Liver (tissue), 8 donors: ENCODE measurements at regions not wholly inside any gene's neighbourhood (a gene's known extent, or its start where the extent isn't known, plus 50 kb on each side); places are given as distances from the start of the nearest gene placed in this dataset.

Source experiments
- DNase-seq: peaks from one replicate; pipeline ENCODE4 v3.0.0-alpha.2; 2017; ENCODE audit warnings: low spot score
- H3K27ac ChIP-seq, 2 donors: one replicate each; pipeline ENCODE4 v1.7.0; 2013; ENCODE audit warnings: inconsistent platforms in 2 of 2, low read length in 2 of 2, control low read depth in 1 of 2, low read depth in 1 of 2, mild to moderate bottlenecking in 1 of 2
- H3K27me3 ChIP-seq, 4 donors: one replicate each; pipeline versions ENCODE4 v1.6.1 to v1.7.0; 2013; ENCODE audit warnings: low read length in 3 of 4, inconsistent platforms in 1 of 4, mild to moderate bottlenecking in 1 of 4, moderate library complexity in 1 of 4; ENCODE audit not compliant: control insufficient read depth in 4 of 4, insufficient read depth in 4 of 4
- H3K36me3 ChIP-seq, 4 donors: one replicate each; pipeline versions ENCODE4 v1.6.1 to v1.7.0; 2013; ENCODE audit warnings: low read length in 3 of 4, mild to moderate bottlenecking in 3 of 4, low read depth in 1 of 4, moderate library complexity in 1 of 4; ENCODE audit not compliant: control insufficient read depth in 4 of 4, insufficient read depth in 3 of 4
- H3K4me1 ChIP-seq, 4 donors: one replicate each; pipeline versions ENCODE4 v1.6.1 to v1.7.0; 2013; ENCODE audit warnings: low read length in 3 of 4, mild to moderate bottlenecking in 3 of 4, moderate library complexity in 1 of 4; ENCODE audit not compliant: control insufficient read depth in 4 of 4, insufficient read depth in 4 of 4
- H3K4me3 ChIP-seq, 3 donors: one replicate each; pipeline versions ENCODE4 v1.6.1 to v1.7.0; 2013; ENCODE audit warnings: low read length in 3 of 3, control low read depth in 1 of 3, low read depth in 1 of 3, mild to moderate bottlenecking in 1 of 3
- H3K9ac ChIP-seq, 2 donors: one replicate each; pipeline ENCODE4 v1.7.0; 2013; ENCODE audit warnings: low read length in 2 of 2, mild to moderate bottlenecking in 2 of 2, moderate library complexity in 2 of 2, control low read depth in 1 of 2, low read depth in 1 of 2
- H3K9me3 ChIP-seq, 4 donors: one replicate each; pipeline versions ENCODE4 v1.6.1 to v1.7.0; 2013; ENCODE audit warnings: low read length in 3 of 4; ENCODE audit not compliant: control insufficient read depth in 4 of 4
- EGR1 ChIP-seq, 2 donors: IDR thresholded peaks; 2 replicates each; pipeline ENCODE4 v1.6.1; 2016 to 2018; ENCODE audit warnings: antibody characterized with exemption in 2 of 2, low read depth in 2 of 2
- FOXA1 ChIP-seq: IDR thresholded peaks from 2 replicates; pipeline ENCODE4 v1.6.1; 2016; ENCODE audit warnings: antibody characterized with exemption
- FOXA2 ChIP-seq: IDR thresholded peaks from 2 replicates; pipeline ENCODE4 v1.6.1; 2016; ENCODE audit warnings: antibody characterized with exemption
- GABPA ChIP-seq, 2 donors: IDR thresholded peaks in 1 of 2; conservative IDR thresholded peaks in 1 of 2; 2 replicates each; pipeline ENCODE4 v1.6.1; 2016; ENCODE audit warnings: antibody characterized with exemption in 2 of 2, mild to moderate bottlenecking in 1 of 2, moderate library complexity in 1 of 2
- HNF4A ChIP-seq, 2 donors: conservative IDR thresholded peaks; 2 replicates each; pipeline ENCODE4 v1.6.1; 2016; ENCODE audit warnings: antibody characterized with exemption in 2 of 2, mild to moderate bottlenecking in 2 of 2
- HNF4G ChIP-seq: IDR thresholded peaks from 2 replicates; pipeline ENCODE4 v1.6.1; 2016; ENCODE audit warnings: antibody characterized with exemption
- JUND ChIP-seq, 2 donors: IDR thresholded peaks; 2 replicates each; pipeline ENCODE4 v1.6.1; 2016; ENCODE audit warnings: antibody characterized with exemption in 2 of 2
- NR2F2 ChIP-seq: IDR thresholded peaks from 2 replicates; pipeline ENCODE4 v1.6.1; 2016; ENCODE audit warnings: antibody characterized with exemption
- REST ChIP-seq: IDR thresholded peaks from 2 replicates; pipeline ENCODE4 v1.6.1; 2016; ENCODE audit warnings: antibody characterized with exemption, mild to moderate bottlenecking
- SP1 ChIP-seq: IDR thresholded peaks from 2 replicates; pipeline ENCODE4 v1.6.1; 2018; ENCODE audit warnings: antibody characterized with exemption, mild to moderate bottlenecking
- TAF1 ChIP-seq: conservative IDR thresholded peaks from 2 replicates; pipeline ENCODE4 v1.6.1; 2016; ENCODE audit warnings: antibody characterized with exemption, mild to moderate bottlenecking
- WGBS: extraction: QIAGEN DNeasy Blood & Tissue Kit; methylation state at CpG from one replicate; pipeline ENCODE4 v1.1.7; 2013; 5-methylcytosine and 5-hydroxymethylcytosine counted together
- TF ChIP-seq, protein P1 (sequence below): IDR thresholded peaks from 2 replicates; pipeline ENCODE4 v1.6.1; 2016; ENCODE audit warnings: antibody characterized with exemption
- TF ChIP-seq, protein P2 (sequence below): fragments of 150-350 bp; IDR thresholded peaks from 2 replicates; pipeline ENCODE4 v1.5.1; 2017; ENCODE audit warnings: improper control_type of control experiment, low read depth, low read length; ENCODE audit not compliant: missing input control
- donor health status: healthy.
- donor health status: healthy.
- donor health status: healthy.
- donor health status: healthy.
- donor health status: healthy.

- no peak for TF ChIP-seq REST
- TF ChIP-seq GABPA (IDR thresholded peaks at IDR 0.05 in 1 of 2, conservative IDR thresholded peaks at IDR 0.05 in 1 of 2): no peak
- TF ChIP-seq EGR1 (IDR thresholded peaks at IDR 0.05; ENCODE audit: low read depth in 2 of 2): no peak
- TF ChIP-seq TAF1: no peak
Observed at GRCh38 chr1:195765099-195765498, 843.1 kb downstream of the KCNT2 start (continued).

DNA sequence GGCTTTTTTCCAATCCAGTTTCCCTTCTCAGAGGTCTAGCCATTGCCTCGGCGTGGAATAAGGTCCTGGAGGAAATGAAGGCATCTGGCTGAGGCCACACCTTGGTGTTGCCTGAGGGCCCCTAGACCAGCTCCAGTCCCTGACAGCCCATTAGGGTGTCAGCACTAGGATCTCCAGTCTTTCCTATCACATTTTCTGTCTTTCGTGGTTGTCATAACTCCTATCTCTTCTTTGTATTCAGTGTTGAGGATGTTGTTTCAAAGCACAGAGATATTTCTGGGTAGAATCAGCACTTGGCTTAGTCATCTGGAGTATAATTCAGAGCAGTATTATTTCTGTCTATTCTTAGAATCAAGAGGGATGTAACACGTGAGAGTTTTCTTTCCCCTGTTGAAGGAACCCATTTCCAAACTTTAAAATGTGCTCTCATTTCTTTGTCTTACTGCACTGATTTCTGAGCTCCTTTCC is 844.3 kb downstream of the KCNT2 start:
- WGBS: 82% methylated on average over 4 of the region's 4 CpGs
- no peak overlapping the region for H3K4me3 ChIP-seq
- H3K9me3 ChIP-seq: no peaks in the 10 kb centered on the region
- H3K9ac ChIP-seq: no peak overlapping the region
- DNase-seq: no peak
- no peak overlapping the region for H3K27ac ChIP-seq
- peaks cover 0 to 1% (median 0%) of the 10 kb centered on the region in 4 donors for H3K4me1 ChIP-seq
- no peaks in the 10 kb centered on the region for H3K36me3 ChIP-seq
- no peaks in the 10 kb centered on the region for H3K27me3 ChIP-seq
- TF ChIP-seq SP1 (no peak), REST (no peak), EGR1 (IDR thresholded peaks at IDR 0.05; ENCODE audit: low read depth in 2 of 2) (no peak), HNF4A (conservative IDR thresholded peaks at IDR 0.05) (no peak), FOXA1 (no peak), HNF4G (no peak), NR2F2 (no peak), GABPA (IDR thresholded peaks at IDR 0.05 in 1 of 2, conservative IDR thresholded peaks at IDR 0.05 in 1 of 2) (no peak), JUND (IDR thresholded peaks at IDR 0.05) (no peak), FOXA2 (no peak)
- TF ChIP-seq, protein P1, sequence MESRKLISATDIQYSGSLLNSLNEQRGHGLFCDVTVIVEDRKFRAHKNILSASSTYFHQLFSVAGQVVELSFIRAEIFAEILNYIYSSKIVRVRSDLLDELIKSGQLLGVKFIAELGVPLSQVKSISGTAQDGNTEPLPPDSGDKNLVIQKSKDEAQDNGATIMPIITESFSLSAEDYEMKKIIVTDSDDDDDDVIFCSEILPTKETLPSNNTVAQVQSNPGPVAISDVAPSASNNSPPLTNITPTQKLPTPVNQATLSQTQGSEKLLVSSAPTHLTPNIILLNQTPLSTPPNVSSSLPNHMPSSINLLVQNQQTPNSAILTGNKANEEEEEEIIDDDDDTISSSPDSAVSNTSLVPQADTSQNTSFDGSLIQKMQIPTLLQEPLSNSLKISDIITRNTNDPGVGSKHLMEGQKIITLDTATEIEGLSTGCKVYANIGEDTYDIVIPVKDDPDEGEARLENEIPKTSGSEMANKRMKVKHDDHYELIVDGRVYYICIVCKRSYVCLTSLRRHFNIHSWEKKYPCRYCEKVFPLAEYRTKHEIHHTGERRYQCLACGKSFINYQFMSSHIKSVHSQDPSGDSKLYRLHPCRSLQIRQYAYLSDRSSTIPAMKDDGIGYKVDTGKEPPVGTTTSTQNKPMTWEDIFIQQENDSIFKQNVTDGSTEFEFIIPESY: no peak
- TF ChIP-seq, protein P2, sequence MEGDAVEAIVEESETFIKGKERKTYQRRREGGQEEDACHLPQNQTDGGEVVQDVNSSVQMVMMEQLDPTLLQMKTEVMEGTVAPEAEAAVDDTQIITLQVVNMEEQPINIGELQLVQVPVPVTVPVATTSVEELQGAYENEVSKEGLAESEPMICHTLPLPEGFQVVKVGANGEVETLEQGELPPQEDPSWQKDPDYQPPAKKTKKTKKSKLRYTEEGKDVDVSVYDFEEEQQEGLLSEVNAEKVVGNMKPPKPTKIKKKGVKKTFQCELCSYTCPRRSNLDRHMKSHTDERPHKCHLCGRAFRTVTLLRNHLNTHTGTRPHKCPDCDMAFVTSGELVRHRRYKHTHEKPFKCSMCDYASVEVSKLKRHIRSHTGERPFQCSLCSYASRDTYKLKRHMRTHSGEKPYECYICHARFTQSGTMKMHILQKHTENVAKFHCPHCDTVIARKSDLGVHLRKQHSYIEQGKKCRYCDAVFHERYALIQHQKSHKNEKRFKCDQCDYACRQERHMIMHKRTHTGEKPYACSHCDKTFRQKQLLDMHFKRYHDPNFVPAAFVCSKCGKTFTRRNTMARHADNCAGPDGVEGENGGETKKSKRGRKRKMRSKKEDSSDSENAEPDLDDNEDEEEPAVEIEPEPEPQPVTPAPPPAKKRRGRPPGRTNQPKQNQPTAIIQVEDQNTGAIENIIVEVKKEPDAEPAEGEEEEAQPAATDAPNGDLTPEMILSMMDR: no peak
